PFSK-1 (cell line): ENCODE measurements at regions not wholly inside any gene's neighbourhood (a gene's known extent, or its start where the extent isn't known, plus 50 kb on each side); places are given as distances from the start of the nearest gene placed in this dataset.

Experiments used
- FOXP2 ChIP-seq: optimal IDR thresholded peaks from 2 replicates; pipeline ENCODE3; 2011; ENCODE audit warnings: borderline replicate concordance, control low read depth, inconsistent platforms; ENCODE audit not compliant: insufficient read depth; ENCODE audit errors: extremely low read length, extremely low read depth
- POLR2AphosphoS5 ChIP-seq: IDR thresholded peaks from 2 replicates; pipeline ENCODE4 v1.6.1; 2012; ENCODE audit warnings: low read depth, mild to moderate bottlenecking, control low read depth, low read length, moderate library complexity
- SIN3A ChIP-seq: IDR thresholded peaks from 2 replicates; pipeline ENCODE4 v1.6.1; 2012; ENCODE audit warnings: mild to moderate bottlenecking, low read length, moderate library complexity, borderline replicate concordance; ENCODE audit not compliant: insufficient read depth
- TAF1 ChIP-seq: IDR thresholded peaks from 2 replicates; pipeline ENCODE4 v1.6.1; 2012; ENCODE audit warnings: low read length, control low read depth, borderline replicate concordance; ENCODE audit not compliant: insufficient read depth
- TF ChIP-seq, protein P1 (sequence below), 2 experiments: IDR thresholded peaks; 2 replicates each; pipeline versions ENCODE4 v1.6.1 to v1.8.0; 2011 to 2012; ENCODE audit warnings: low read depth in 2 of 2, low read length in 2 of 2, control low read depth in 1 of 2, inconsistent platforms in 1 of 2, mild to moderate bottlenecking in 1 of 2, moderate library complexity in 1 of 2; ENCODE audit not compliant: insufficient read depth in 1 of 2

DNA sequence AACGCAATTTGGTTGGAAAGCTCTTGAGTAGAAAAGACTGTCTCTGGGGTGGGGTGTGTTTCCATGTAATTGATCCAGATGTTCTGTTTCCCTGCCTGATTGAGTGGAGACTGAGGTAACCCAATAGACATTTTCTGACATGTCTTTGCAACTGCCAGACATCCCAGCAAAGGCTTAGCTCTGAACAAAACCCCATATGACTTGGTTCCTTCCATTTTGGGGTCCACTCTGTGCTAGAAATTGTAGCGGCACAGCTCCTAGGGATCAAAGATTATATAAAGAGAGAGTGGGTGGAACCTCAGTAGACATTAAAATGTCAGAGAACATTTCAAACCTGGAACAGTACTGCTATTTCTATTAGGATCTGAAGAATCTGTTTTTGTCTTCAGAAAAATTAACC, 189.3 kb downstream of the EDN1 start:
- no peak for TF ChIP-seq SIN3A
- TF ChIP-seq, protein P1, sequence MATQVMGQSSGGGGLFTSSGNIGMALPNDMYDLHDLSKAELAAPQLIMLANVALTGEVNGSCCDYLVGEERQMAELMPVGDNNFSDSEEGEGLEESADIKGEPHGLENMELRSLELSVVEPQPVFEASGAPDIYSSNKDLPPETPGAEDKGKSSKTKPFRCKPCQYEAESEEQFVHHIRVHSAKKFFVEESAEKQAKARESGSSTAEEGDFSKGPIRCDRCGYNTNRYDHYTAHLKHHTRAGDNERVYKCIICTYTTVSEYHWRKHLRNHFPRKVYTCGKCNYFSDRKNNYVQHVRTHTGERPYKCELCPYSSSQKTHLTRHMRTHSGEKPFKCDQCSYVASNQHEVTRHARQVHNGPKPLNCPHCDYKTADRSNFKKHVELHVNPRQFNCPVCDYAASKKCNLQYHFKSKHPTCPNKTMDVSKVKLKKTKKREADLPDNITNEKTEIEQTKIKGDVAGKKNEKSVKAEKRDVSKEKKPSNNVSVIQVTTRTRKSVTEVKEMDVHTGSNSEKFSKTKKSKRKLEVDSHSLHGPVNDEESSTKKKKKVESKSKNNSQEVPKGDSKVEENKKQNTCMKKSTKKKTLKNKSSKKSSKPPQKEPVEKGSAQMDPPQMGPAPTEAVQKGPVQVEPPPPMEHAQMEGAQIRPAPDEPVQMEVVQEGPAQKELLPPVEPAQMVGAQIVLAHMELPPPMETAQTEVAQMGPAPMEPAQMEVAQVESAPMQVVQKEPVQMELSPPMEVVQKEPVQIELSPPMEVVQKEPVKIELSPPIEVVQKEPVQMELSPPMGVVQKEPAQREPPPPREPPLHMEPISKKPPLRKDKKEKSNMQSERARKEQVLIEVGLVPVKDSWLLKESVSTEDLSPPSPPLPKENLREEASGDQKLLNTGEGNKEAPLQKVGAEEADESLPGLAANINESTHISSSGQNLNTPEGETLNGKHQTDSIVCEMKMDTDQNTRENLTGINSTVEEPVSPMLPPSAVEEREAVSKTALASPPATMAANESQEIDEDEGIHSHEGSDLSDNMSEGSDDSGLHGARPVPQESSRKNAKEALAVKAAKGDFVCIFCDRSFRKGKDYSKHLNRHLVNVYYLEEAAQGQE (IDR thresholded peaks at IDR 0.05; ENCODE audit: insufficient read depth in 1 of 2, low read depth in 2 of 2, low read length in 2 of 2), result no peak
- TF ChIP-seq POLR2AphosphoS5, result no peak
- TF ChIP-seq FOXP2, result no peak
- TF ChIP-seq TAF1, result no peak

DNA sequence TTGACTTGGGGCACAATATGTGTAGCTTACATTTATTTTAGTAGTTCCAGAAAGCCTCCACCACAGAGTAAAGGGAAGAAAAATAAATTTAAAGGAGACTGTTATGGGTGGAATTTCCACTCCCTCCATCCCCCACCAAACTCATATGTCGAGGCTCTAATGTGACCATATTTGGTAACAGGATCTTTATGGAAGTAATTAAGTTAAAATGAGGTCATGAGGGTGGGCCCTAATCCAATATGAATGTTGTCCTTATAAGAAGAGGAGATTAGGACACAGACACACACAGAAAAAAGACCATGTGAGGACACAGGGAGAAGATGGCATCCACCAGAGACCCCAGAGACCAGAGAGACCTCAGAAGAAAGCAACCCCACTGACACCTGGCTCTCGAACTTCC, 189.7 kb downstream of the EDN1 start:
- TF ChIP-seq, protein P1 (IDR thresholded peaks at IDR 0.05; ENCODE audit: insufficient read depth in 1 of 2, low read depth in 2 of 2, low read length in 2 of 2), result no peak
- no peak for TF ChIP-seq TAF1
- no peak for TF ChIP-seq SIN3A
- TF ChIP-seq FOXP2, result no peak
- TF ChIP-seq POLR2AphosphoS5, result no peak

DNA sequence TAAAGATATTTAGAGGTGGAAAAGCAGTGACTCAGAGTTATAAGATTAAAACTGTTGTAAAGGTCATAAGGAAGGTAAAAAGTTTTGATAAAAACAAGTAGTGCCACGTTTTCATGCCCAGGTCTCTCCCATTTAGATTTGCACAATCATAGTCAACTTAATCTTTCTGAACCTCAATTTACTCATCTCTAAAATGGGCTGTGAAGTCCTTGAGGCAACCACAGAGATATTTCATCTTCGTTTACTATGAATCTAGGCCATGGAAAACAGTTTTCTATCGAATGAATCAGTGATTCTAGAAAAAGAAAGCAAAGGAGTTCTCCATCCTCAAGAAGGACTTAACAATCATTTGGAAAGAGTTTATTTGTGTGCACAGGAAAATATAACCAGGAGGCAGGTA, 190.2 kb downstream of the EDN1 start:
- no peak for TF ChIP-seq SIN3A

DNA sequence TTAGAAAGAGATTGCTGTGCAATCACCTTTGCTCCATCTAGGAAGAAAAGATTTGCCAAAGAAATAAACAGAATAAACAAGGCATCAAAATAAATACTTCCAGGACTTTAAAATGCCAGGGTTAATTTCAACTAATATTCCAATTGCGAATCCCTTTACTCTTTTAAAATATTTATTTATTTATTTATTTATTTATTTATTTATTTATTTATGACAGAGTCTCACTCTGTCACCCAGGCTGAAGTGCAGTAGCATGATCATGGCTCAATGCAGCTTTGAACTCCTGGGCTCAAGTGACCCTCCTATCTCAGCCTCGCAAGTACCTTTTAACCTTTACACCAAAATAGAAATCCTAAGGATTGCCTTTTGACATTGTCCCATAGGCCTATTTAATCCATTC, 191.1 kb downstream of the EDN1 start:
- TF ChIP-seq TAF1 (no peak), SIN3A (no peak), POLR2AphosphoS5 (no peak), FOXP2 (no peak)
- TF ChIP-seq, protein P1 (IDR thresholded peaks at IDR 0.05; ENCODE audit: insufficient read depth in 1 of 2, low read depth in 2 of 2, low read length in 2 of 2), result no peak

DNA sequence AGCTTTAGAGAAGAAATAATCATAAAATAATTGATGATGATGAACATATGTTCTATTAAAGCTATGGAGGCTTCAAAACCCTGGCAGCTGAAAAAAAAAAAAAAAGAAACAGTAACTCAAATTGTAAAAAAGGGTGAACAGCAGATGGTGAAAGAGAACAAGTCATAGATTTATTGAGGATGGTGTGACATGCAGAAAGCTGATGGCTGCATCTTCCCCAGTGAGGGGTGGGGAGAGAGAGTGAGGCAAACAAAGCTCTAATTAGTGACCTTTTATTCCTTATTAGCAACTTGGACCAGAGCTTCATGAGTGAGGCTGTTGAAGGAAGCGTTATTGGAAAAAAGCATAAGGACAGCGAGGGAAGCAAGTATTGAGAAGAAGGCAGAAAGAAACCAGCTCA, 191.7 kb downstream of the EDN1 start:
- TF ChIP-seq FOXP2, result no peak
- no peak for TF ChIP-seq SIN3A
- no peak for TF ChIP-seq POLR2AphosphoS5
- TF ChIP-seq, protein P1 (IDR thresholded peaks at IDR 0.05; ENCODE audit: insufficient read depth in 1 of 2, low read depth in 2 of 2, low read length in 2 of 2), result no peak
- TF ChIP-seq TAF1, result no peak
